Panc1 (cell line): ENCODE measurements at regions not wholly inside any gene's neighbourhood (a gene's known extent, or its start where the extent isn't known, plus 50 kb on each side); places are given as distances from the start of the nearest gene placed in this dataset.
A peak's percentile ranks its signal among the peaks of the same experiment; 100 is the strongest.

Experiments used
- ATAC-seq: fragments of 200-7000 bp; cut with Tn5 transposase; 2 replicates; pipeline ENCODE4 v1.9.1; 2020; ENCODE audit warnings: mild to moderate bottlenecking, moderate library complexity
- BruUV-seq: library from RNA; stranded (reverse); fragments of 400-500 nt; replicated peaks from 2 replicates; lab custom pipeline; 2021; lab: Mats Ljungman, UMichigan
- CTCF ChIA-PET: fragments of 300-600 bp; sonication (Branson Sonifier 250); formaldehyde crosslinking; loops from one replicate; lab custom pipeline; 2022; ENCODE audit warnings: antibody characterized with exemption; lab: Charles Lee
- POLR2A ChIA-PET: fragments of 300-600 bp; sonication (Branson Sonifier 250); formaldehyde crosslinking; loops from one replicate; lab custom pipeline; 2022; ENCODE audit warnings: antibody characterized with exemption; lab: Charles Lee
- DNase-seq: peaks from one replicate; pipeline ENCODE4 v3.0.0-alpha.2; 2010; ENCODE audit warnings: low read depth, low spot score
- H3K27ac ChIP-seq: 2 replicates; pipeline ENCODE4 v1.5.1; 2011; ENCODE audit warnings: mild to moderate bottlenecking, low read length, inconsistent platforms
- H3K27me3 ChIP-seq: fragments of 200-500 bp; sonication (Bioruptor generic); 2 replicates; pipeline ENCODE4 v1.6.0; 2014; ENCODE audit warnings: low read length, inconsistent platforms; ENCODE audit not compliant: control insufficient read depth, insufficient read depth
- H3K36me3 ChIP-seq: fragments of 200-500 bp; sonication (Bioruptor generic); 2 replicates; pipeline ENCODE4 v1.5.1; 2014; ENCODE audit warnings: inconsistent platforms, mild to moderate bottlenecking, low read length, moderate library complexity; ENCODE audit not compliant: control insufficient read depth, insufficient read depth
- H3K4me1 ChIP-seq: 2 replicates; pipeline ENCODE4 v1.5.1; 2011; ENCODE audit warnings: inconsistent platforms, mild to moderate bottlenecking, low read length, moderate library complexity; ENCODE audit not compliant: control insufficient read depth, insufficient read depth
- H3K4me3 ChIP-seq, 2 experiments: 2 replicates each; pipeline ENCODE4 v1.5.1; 2011 to 2012; ENCODE audit warnings: low read depth in 2 of 2, low read length in 2 of 2, mild to moderate bottlenecking in 2 of 2, inconsistent platforms in 1 of 2, moderate library complexity in 1 of 2
- H3K9me3 ChIP-seq: fragments of 200-500 bp; sonication (Bioruptor generic); 2 replicates; pipeline ENCODE4 v1.5.1; 2014; ENCODE audit warnings: low read depth, mild to moderate bottlenecking, inconsistent platforms, low read length, moderate library complexity; ENCODE audit not compliant: control insufficient read depth, insufficient read depth
- POLR2AphosphoS5 ChIP-seq: IDR thresholded peaks from 2 replicates; pipeline ENCODE4 v1.6.1; 2012; ENCODE audit warnings: mild to moderate bottlenecking, low read depth, low read length, moderate library complexity
- SIN3A ChIP-seq: IDR thresholded peaks from 2 replicates; pipeline ENCODE4 v1.6.1; 2012; ENCODE audit warnings: low read depth, mild to moderate bottlenecking, low read length, moderate library complexity, borderline replicate concordance; ENCODE audit not compliant: insufficient read depth
- TCF7L2 ChIP-seq: IDR thresholded peaks from 2 replicates; pipeline ENCODE4 v1.6.1; 2011; ENCODE audit warnings: mild to moderate bottlenecking, low read depth, low read length, inconsistent platforms
- in situ Hi-C: cut with HindIII; loops from 2 replicates; pipeline ENCODE4 v1.10.0; 2016; ENCODE audit warnings: low sequenced_read_pairs, low pct_unique_long_range_greater_than_20kb
- intact Hi-C: fragments of 100-400 bp; cut with micrococcal nuclease; formaldehyde crosslinking; loops from one replicate; pipeline ENCODE4 v1.10.0; 2022; ENCODE audit not compliant: unreplicated experiment
- TF ChIP-seq, protein P1 (sequence below): fragments of 450-650 bp; IDR thresholded peaks from 2 replicates; pipeline ENCODE4 v1.5.1; 2017; ENCODE audit warnings: mild to moderate bottlenecking
- TF ChIP-seq, protein P2 (sequence below), 2 experiments: IDR thresholded peaks; 2 replicates each; pipeline ENCODE4 v1.6.1; 2011 to 2012; ENCODE audit warnings: low read depth in 2 of 2, control low read depth in 1 of 2, low read length in 1 of 2, mild to moderate bottlenecking in 1 of 2, moderate library complexity in 1 of 2; ENCODE audit not compliant: insufficient read depth in 1 of 2

- H3K4me1 ChIP-seq, result no peaks in the 10 kb centered on the region
- no TSS peak for BruUV-seq
- ChIA-PET CTCF (no interaction called here), POLR2A (no interaction called here)
- H3K27ac ChIP-seq, result no peak overlapping the region
- ATAC-seq (no peak), DNase-seq (no peak)
- H3K36me3 ChIP-seq, result no peaks in the 10 kb centered on the region
- TF ChIP-seq, protein P1, sequence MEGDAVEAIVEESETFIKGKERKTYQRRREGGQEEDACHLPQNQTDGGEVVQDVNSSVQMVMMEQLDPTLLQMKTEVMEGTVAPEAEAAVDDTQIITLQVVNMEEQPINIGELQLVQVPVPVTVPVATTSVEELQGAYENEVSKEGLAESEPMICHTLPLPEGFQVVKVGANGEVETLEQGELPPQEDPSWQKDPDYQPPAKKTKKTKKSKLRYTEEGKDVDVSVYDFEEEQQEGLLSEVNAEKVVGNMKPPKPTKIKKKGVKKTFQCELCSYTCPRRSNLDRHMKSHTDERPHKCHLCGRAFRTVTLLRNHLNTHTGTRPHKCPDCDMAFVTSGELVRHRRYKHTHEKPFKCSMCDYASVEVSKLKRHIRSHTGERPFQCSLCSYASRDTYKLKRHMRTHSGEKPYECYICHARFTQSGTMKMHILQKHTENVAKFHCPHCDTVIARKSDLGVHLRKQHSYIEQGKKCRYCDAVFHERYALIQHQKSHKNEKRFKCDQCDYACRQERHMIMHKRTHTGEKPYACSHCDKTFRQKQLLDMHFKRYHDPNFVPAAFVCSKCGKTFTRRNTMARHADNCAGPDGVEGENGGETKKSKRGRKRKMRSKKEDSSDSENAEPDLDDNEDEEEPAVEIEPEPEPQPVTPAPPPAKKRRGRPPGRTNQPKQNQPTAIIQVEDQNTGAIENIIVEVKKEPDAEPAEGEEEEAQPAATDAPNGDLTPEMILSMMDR, result no peak
- no peak for TF ChIP-seq POLR2AphosphoS5
- TF ChIP-seq, protein P2, sequence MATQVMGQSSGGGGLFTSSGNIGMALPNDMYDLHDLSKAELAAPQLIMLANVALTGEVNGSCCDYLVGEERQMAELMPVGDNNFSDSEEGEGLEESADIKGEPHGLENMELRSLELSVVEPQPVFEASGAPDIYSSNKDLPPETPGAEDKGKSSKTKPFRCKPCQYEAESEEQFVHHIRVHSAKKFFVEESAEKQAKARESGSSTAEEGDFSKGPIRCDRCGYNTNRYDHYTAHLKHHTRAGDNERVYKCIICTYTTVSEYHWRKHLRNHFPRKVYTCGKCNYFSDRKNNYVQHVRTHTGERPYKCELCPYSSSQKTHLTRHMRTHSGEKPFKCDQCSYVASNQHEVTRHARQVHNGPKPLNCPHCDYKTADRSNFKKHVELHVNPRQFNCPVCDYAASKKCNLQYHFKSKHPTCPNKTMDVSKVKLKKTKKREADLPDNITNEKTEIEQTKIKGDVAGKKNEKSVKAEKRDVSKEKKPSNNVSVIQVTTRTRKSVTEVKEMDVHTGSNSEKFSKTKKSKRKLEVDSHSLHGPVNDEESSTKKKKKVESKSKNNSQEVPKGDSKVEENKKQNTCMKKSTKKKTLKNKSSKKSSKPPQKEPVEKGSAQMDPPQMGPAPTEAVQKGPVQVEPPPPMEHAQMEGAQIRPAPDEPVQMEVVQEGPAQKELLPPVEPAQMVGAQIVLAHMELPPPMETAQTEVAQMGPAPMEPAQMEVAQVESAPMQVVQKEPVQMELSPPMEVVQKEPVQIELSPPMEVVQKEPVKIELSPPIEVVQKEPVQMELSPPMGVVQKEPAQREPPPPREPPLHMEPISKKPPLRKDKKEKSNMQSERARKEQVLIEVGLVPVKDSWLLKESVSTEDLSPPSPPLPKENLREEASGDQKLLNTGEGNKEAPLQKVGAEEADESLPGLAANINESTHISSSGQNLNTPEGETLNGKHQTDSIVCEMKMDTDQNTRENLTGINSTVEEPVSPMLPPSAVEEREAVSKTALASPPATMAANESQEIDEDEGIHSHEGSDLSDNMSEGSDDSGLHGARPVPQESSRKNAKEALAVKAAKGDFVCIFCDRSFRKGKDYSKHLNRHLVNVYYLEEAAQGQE (IDR thresholded peaks at IDR 0.05; ENCODE audit: insufficient read depth in 1 of 2, low read depth in 2 of 2, low read length in 1 of 2), result no peak
- no peak for TF ChIP-seq SIN3A
- TF ChIP-seq TCF7L2, result no peak
- H3K9me3 ChIP-seq, result 0 out of 2 replicates have a peak, but pooled peaks cover 5% of the 10 kb centered on the region
- no peaks in the 10 kb centered on the region for H3K27me3 ChIP-seq
- intact Hi-C loops, result no loop called here
- H3K4me3 ChIP-seq, result no peak overlapping the region
- in situ Hi-C loops, result no loop called here
Measured at GRCh38 chr5:175070283-175070682, 345.9 kb downstream of the MSX2 start.

GRCh38 chr5:175060257-175060656 lies 335.9 kb downstream of the MSX2 start:
- no TSS peak for BruUV-seq

GRCh38 chr5:175059687-175060211 lies 335.4 kb downstream of the MSX2 start:
- intact Hi-C loops (no loop called here), in situ Hi-C loops (no loop called here)
- no TSS peak for BruUV-seq
- POLR2A ChIA-PET, result no interaction called here
- H3K4me1 ChIP-seq, result no peaks in the 10 kb centered on the region
- DNase-seq (no peak), ATAC-seq (peak; percentile 30; the same call in 1 of the 2 replicates)
- no peak overlapping the region for H3K27ac ChIP-seq
- CTCF ChIA-PET, result interaction anchor here (0.6 kb wide), 2 partner anchors 295 to 654 kb away, joined by 6 to 12 read pairs; no protein-coding TSS in a partner anchor
- H3K4me3 ChIP-seq, result peak overlapping the region in 1 of 2 experiments; percentile 37; a peak in 2 of 4 replicates
- H3K9me3 ChIP-seq, result no peaks in the 10 kb centered on the region
- TF ChIP-seq POLR2AphosphoS5, result no peak
- TF ChIP-seq TCF7L2, result no peak
- TF ChIP-seq SIN3A, result no peak
- TF ChIP-seq, protein P1, result no peak
- TF ChIP-seq, protein P2 (IDR thresholded peaks at IDR 0.05; ENCODE audit: insufficient read depth in 1 of 2, low read depth in 2 of 2, low read length in 1 of 2), result no peak
- no peaks in the 10 kb centered on the region for H3K27me3 ChIP-seq
- H3K36me3 ChIP-seq, result no peaks in the 10 kb centered on the region

More at GRCh38 chr5:175060257-175060656, 335.9 kb downstream of the MSX2 start:
- Histone ChIP-seq H3K4me3 (peak overlapping the region in 1 of 2 experiments; percentile 37; a peak in 2 of 4 replicates), H3K36me3 (no peaks in the 10 kb centered on the region), H3K9me3 (no peaks in the 10 kb centered on the region), H3K27ac (no peak overlapping the region), H3K27me3 (no peaks in the 10 kb centered on the region), H3K4me1 (no peaks in the 10 kb centered on the region)
- DNase-seq (no peak), ATAC-seq (no peak)
- CTCF ChIA-PET, result interaction anchor here (0.6 kb wide), 2 partner anchors 294 to 654 kb away, joined by 6 to 12 read pairs; no protein-coding TSS in a partner anchor
- in situ Hi-C loops, result no loop called here
- POLR2A ChIA-PET, result no interaction called here
- intact Hi-C loops, result no loop called here
- no peak for TF ChIP-seq TCF7L2
